Esophagus muscularis mucosa (tissue), 4 donors: ENCODE measurements at regions not wholly inside any gene's neighbourhood (a gene's known extent, or its start where the extent isn't known, plus 50 kb on each side); places are given as distances from the start of the nearest gene placed in this dataset.

Experiments used
- DNase-seq: peaks from one replicate; pipeline ENCODE4 v3.0.0-alpha.2; 2017; ENCODE audit errors: extremely low spot score
- H3K27ac ChIP-seq, 4 donors: fragments of 200-600 bp; sonication (generic); replicated peaks in 1 of 4; 1 replicate in 3 of 4; 2 replicates in 1 of 4; pipeline ENCODE4 v1.5.1; 2016 to 2019; ENCODE audit warnings: mild to moderate bottlenecking in 1 of 4
- H3K27me3 ChIP-seq, 4 donors: fragments of 200-600 bp; sonication (generic); one replicate each; pipeline versions ENCODE4 v1.5.1 to v1.6.0; 2016 to 2019
- H3K36me3 ChIP-seq, 4 donors: fragments of 200-600 bp; sonication (generic); one replicate each; pipeline ENCODE4 v1.5.1; 2016 to 2019
- H3K4me1 ChIP-seq, 4 donors: fragments of 200-600 bp; sonication (generic); one replicate each; pipeline ENCODE4 v1.5.1; 2016 to 2019
- H3K4me3 ChIP-seq, 4 donors: fragments of 200-600 bp; sonication (generic); 1 replicate in 2 of 4; 2 replicates in 2 of 4; pipeline ENCODE4 v1.5.1; 2016 to 2019; ENCODE audit warnings: mild to moderate bottlenecking in 4 of 4, moderate library complexity in 1 of 4
- H3K9me3 ChIP-seq, 4 donors: fragments of 200-600 bp; sonication (generic); 1 replicate in 3 of 4; 2 replicates in 1 of 4; pipeline ENCODE4 v1.5.1; 2016 to 2019
- CTCF ChIP-seq, 3 experiments: fragments of 200-600 bp in 2 of 3; fragments of 450-650 bp in 1 of 3; sonication (generic) in 2 of 3; IDR thresholded peaks; one replicate each; pipeline ENCODE4 v1.5.1; 2017 to 2019; ENCODE audit warnings: antibody characterized with exemption in 3 of 3, mild to moderate bottlenecking in 2 of 3, moderate library complexity in 1 of 3
- EP300 ChIP-seq: sonication (generic); formaldehyde crosslinking; IDR thresholded peaks from one replicate; pipeline ENCODE4 v1.6.1; 2017; ENCODE audit warnings: antibody characterized with exemption
- POLR2A ChIP-seq: fragments of 450-650 bp; IDR thresholded peaks from one replicate; pipeline ENCODE4 v1.6.1; 2017; ENCODE audit warnings: antibody characterized with exemption, moderate library complexity, mild to moderate bottlenecking, low read depth
- POLR2AphosphoS5 ChIP-seq, 2 donors: sonication (generic); formaldehyde crosslinking; IDR thresholded peaks; one replicate each; pipeline ENCODE4 v1.6.1; 2017; ENCODE audit warnings: antibody characterized with exemption in 2 of 2
- WGBS: methylation state at CpG from one replicate; pipeline ENCODE4 v1.1.5; 2018; 5-methylcytosine and 5-hydroxymethylcytosine counted together
- intact Hi-C: fragments of 100-400 bp; cut with DNase I; formaldehyde crosslinking; loops from one replicate; pipeline ENCODE4 v1.15.1; 2023

GRCh38 chr21:38987633-38988508 is 182.1 kb downstream of the ETS2 start:
- TF ChIP-seq POLR2AphosphoS5 (IDR thresholded peaks at IDR 0.05) = no peak
- no peak for TF ChIP-seq CTCF (IDR thresholded peaks at IDR 0.05)
- TF ChIP-seq EP300 = no peak
- TF ChIP-seq POLR2A = no peak
- Histone ChIP-seq H3K4me3 (no peak overlapping the region), H3K36me3 (no peaks in the 10 kb centered on the region), H3K9me3 (no peaks in the 10 kb centered on the region), H3K27me3 (no peaks in the 10 kb centered on the region), H3K4me1 (peaks cover 63 to 77% (median 68%) of the 10 kb centered on the region in 4 donors), H3K27ac (no peak overlapping the region)
- no peak for DNase-seq
- WGBS = 77% methylated on average over 12 of the region's 12 CpGs
- intact Hi-C loops = no loop called here

GRCh38 chr21:38986806-38987632 is 181.3 kb downstream of the ETS2 start:
- Histone ChIP-seq H3K27ac (no peak overlapping the region), H3K27me3 (no peaks in the 10 kb centered on the region), H3K36me3 (no peaks in the 10 kb centered on the region), H3K4me3 (no peak overlapping the region), H3K9me3 (no peaks in the 10 kb centered on the region), H3K4me1 (peaks cover 54 to 69% (median 60%) of the 10 kb centered on the region in 4 donors)
- intact Hi-C loops = no loop called here
- DNase-seq = no peak
- TF ChIP-seq POLR2A = no peak
- no peak for TF ChIP-seq EP300
- no peak for TF ChIP-seq POLR2AphosphoS5 (IDR thresholded peaks at IDR 0.05)
- no peak for TF ChIP-seq CTCF (IDR thresholded peaks at IDR 0.05)
- WGBS = 72% methylated on average over 7 of the region's 13 CpGs

GRCh38 chr21:38986406-38986805 is 180.7 kb downstream of the ETS2 start:
- peaks cover 48 to 63% (median 54%) of the 10 kb centered on the region in 4 donors for H3K4me1 ChIP-seq
- no peaks in the 10 kb centered on the region for H3K9me3 ChIP-seq
- H3K27ac ChIP-seq = no peak overlapping the region
- TF ChIP-seq CTCF (IDR thresholded peaks at IDR 0.05) = no peak
- no peak for TF ChIP-seq POLR2A
- no peak for TF ChIP-seq EP300
- TF ChIP-seq POLR2AphosphoS5 (IDR thresholded peaks at IDR 0.05) = no peak
- DNase-seq = no peak
- intact Hi-C loops = no loop called here
- no peaks in the 10 kb centered on the region for H3K36me3 ChIP-seq
- 95% methylated on average over 5 of the region's 5 CpGs for WGBS
- H3K27me3 ChIP-seq = no peaks in the 10 kb centered on the region
- no peak overlapping the region for H3K4me3 ChIP-seq

- TF ChIP-seq POLR2A (no peak), EP300 (no peak), POLR2AphosphoS5 (IDR thresholded peaks at IDR 0.05) (peak; percentile 39 to 80), CTCF (IDR thresholded peaks at IDR 0.05) (no peak)
- intact Hi-C loops = no loop called here
- no peaks in the 10 kb centered on the region for H3K27me3 ChIP-seq
- peak overlapping the region; percentile 48 to 73 (median 68) for H3K27ac ChIP-seq
- peak; percentile 92 for DNase-seq
- H3K36me3 ChIP-seq = no peaks in the 10 kb centered on the region
- H3K9me3 ChIP-seq = no peaks in the 10 kb centered on the region
- H3K4me3 ChIP-seq = no peak overlapping the region
- H3K4me1 ChIP-seq = peaks cover 43 to 56% (median 51%) of the 10 kb centered on the region in 4 donors
- WGBS = 39% methylated on average over 17 of the region's 18 CpGs
These were observed 180.0 kb downstream of the ETS2 start for GRCh38 chr21:38985568-38986378.
